Right lobe of liver (tissue), 6 donors: ENCODE measurements at regions not wholly inside any gene's neighbourhood (a gene's known extent, or its start where the extent isn't known, plus 50 kb on each side); places are given as distances from the start of the nearest gene placed in this dataset.

Experiments used
- ATAC-seq, 4 donors: fragments of 200-7000 bp; cut with Tn5 transposase; one replicate each; pipeline ENCODE4 v1.9.1; 2020; ENCODE audit warnings: mild to moderate bottlenecking in 4 of 4, moderate library complexity in 4 of 4
- DNase-seq, 3 donors: peaks; one replicate each; pipeline ENCODE4 v3.0.0-alpha.2; 2020
- H3K27ac ChIP-seq, 3 donors: fragments of 200-600 bp; one replicate each; pipeline ENCODE4 v1.8.0; 2022
- H3K27me3 ChIP-seq, 2 donors: fragments of 200-600 bp; one replicate each; pipeline ENCODE4 v1.8.0; 2022
- H3K36me3 ChIP-seq, 4 donors: fragments of 200-600 bp; sonication (generic) in 1 of 4; one replicate each; pipeline versions ENCODE4 v1.5.1 to v1.8.0; 2017 to 2022; ENCODE audit warnings: control low read depth in 1 of 4
- H3K4me1 ChIP-seq, 4 donors: fragments of 200-600 bp; sonication (generic) in 1 of 4; one replicate each; pipeline versions ENCODE4 v1.5.1 to v1.8.0; 2017 to 2022; ENCODE audit warnings: control low read depth in 1 of 4
- H3K4me3 ChIP-seq, 3 donors: fragments of 200-600 bp; one replicate each; pipeline ENCODE4 v1.8.0; 2022
- H3K9me3 ChIP-seq, 4 donors: fragments of 200-600 bp; sonication (generic) in 1 of 4; one replicate each; pipeline versions ENCODE4 v1.5.1 to v1.8.0; 2017 to 2022; ENCODE audit warnings: control low read depth in 1 of 4
- POLR2A ChIP-seq: fragments of 450-650 bp; IDR thresholded peaks from one replicate; pipeline ENCODE4 v1.6.1; 2017; ENCODE audit warnings: antibody characterized with exemption, mild to moderate bottlenecking
- WGBS: methylation state at CpG from one replicate; pipeline ENCODE4 v1.1.6; 2018; ENCODE audit warnings: low coverage, low lambda C conversion rate; ENCODE audit not compliant: insufficient coverage; ENCODE audit errors: missing lambda C conversion rate; 5-methylcytosine and 5-hydroxymethylcytosine counted together
- intact Hi-C, 2 donors: fragments of 100-400 bp; cut with DNase I; formaldehyde crosslinking; loops; one replicate each; pipeline versions ENCODE4 v1.11.2 to v1.14.1; 2022
- TF ChIP-seq, protein P1 (sequence below), 4 donors: fragments of 200-600 bp in 3 of 4; fragments of 450-650 bp in 1 of 4; IDR thresholded peaks; one replicate each; pipeline versions ENCODE4 v1.5.1 to v1.8.0; 2016 to 2022; ENCODE audit warnings: antibody characterized with exemption in 4 of 4, mild to moderate bottlenecking in 2 of 4
- donor health status: DM: no; HTN: yes; CAD: no.
- donor health status: DM: no; HTN: no; CAD: no.
- donor health status: DM: no; HTN: no; CAD: no.
- donor health status: DM: no; HTN: yes; CAD: no.
- donor health status: DM: no; HTN: yes; CAD: no.

- DNase-seq = no peak
- H3K27ac ChIP-seq = no peak overlapping the region
- no peak overlapping the region for H3K4me3 ChIP-seq
- intact Hi-C loops = no loop called here
- no peaks in the 10 kb centered on the region for H3K27me3 ChIP-seq
- no peaks in the 10 kb centered on the region for H3K9me3 ChIP-seq
- no peaks in the 10 kb centered on the region for H3K4me1 ChIP-seq
- 57% methylated on average over 3 of the region's 3 CpGs for WGBS
- H3K36me3 ChIP-seq = no peaks in the 10 kb centered on the region
- no peak for TF ChIP-seq POLR2A
- TF ChIP-seq, protein P1, sequence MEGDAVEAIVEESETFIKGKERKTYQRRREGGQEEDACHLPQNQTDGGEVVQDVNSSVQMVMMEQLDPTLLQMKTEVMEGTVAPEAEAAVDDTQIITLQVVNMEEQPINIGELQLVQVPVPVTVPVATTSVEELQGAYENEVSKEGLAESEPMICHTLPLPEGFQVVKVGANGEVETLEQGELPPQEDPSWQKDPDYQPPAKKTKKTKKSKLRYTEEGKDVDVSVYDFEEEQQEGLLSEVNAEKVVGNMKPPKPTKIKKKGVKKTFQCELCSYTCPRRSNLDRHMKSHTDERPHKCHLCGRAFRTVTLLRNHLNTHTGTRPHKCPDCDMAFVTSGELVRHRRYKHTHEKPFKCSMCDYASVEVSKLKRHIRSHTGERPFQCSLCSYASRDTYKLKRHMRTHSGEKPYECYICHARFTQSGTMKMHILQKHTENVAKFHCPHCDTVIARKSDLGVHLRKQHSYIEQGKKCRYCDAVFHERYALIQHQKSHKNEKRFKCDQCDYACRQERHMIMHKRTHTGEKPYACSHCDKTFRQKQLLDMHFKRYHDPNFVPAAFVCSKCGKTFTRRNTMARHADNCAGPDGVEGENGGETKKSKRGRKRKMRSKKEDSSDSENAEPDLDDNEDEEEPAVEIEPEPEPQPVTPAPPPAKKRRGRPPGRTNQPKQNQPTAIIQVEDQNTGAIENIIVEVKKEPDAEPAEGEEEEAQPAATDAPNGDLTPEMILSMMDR (IDR thresholded peaks at IDR 0.05) = no peak
- ATAC-seq = no peak
Observed at GRCh38 chr16:65495106-65495505, 373.2 kb upstream of the CDH11 start.

- DNase-seq (no peak), ATAC-seq (no peak)
- whole genome bisulfite sequencing = 55% methylated on average over 1 of the region's 1 CpG
- Histone ChIP-seq H3K9me3 (no peaks in the 10 kb centered on the region), H3K4me3 (no peak overlapping the region), H3K27me3 (no peaks in the 10 kb centered on the region), H3K36me3 (no peaks in the 10 kb centered on the region), H3K4me1 (no peaks in the 10 kb centered on the region), H3K27ac (no peak overlapping the region)
- TF ChIP-seq, protein P1 (IDR thresholded peaks at IDR 0.05) = no peak
- no peak for TF ChIP-seq POLR2A
- intact Hi-C loops = no loop called here
Observed at GRCh38 chr16:65494609-65495008, 372.7 kb upstream of the CDH11 start.

DNA sequence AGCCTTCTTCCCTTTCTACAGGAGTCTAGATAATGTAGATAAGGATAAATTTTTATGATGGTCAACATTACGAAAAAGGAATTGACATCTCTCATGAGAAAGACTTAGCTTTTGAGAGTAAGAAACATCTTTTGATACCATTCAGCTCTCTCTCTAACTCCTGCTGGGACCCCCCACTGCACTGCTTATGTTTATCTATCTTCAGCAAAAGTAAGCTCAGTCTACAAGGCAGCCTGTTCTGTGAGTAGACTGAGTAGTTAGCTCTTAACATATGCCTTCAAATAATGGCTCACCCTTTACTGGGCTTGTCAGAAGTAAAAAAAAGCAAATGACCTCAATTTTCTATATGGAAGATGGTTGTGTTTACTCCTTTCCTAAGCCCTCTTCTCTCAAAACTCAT lies 372.2 kb upstream of the CDH11 start:
- no peaks in the 10 kb centered on the region for H3K27me3 ChIP-seq
- ATAC-seq (no peak), DNase-seq (no peak)
- intact Hi-C loops = no loop called here
- H3K4me3 ChIP-seq = no peak overlapping the region
- no peaks in the 10 kb centered on the region for H3K36me3 ChIP-seq
- no peaks in the 10 kb centered on the region for H3K4me1 ChIP-seq
- WGBS = 38% methylated on average over 1 of the region's 1 CpG
- no peaks in the 10 kb centered on the region for H3K9me3 ChIP-seq
- TF ChIP-seq, protein P1 (IDR thresholded peaks at IDR 0.05) = no peak
- TF ChIP-seq POLR2A = no peak
- H3K27ac ChIP-seq = no peak overlapping the region

DNA sequence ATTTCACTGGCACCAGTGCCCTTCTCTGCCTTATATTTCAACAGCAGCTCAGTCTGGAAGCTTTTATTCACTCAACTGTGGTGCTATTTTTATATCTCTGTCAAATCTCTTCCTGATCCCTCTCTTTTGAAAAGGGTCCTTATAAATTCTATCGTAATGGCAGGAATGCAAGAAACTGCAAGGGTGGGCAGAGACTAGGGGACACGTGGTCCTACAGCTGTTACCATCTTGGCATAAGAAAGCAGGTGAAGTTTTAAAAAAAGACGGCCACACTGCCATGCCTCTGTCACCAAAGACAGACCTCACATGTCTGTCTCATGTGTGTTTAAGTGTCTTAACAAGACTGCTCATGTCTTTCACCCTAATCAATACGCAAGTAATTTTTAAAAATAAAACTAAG lies 368.4 kb upstream of the CDH11 start:
- DNase-seq = no peak
- H3K36me3 ChIP-seq = no peaks in the 10 kb centered on the region
- 45% methylated on average over 4 of the region's 4 CpGs for WGBS
- no peak overlapping the region for H3K27ac ChIP-seq
- TF ChIP-seq, protein P1 (IDR thresholded peaks at IDR 0.05) = no peak
- no peak for TF ChIP-seq POLR2A
- no peaks in the 10 kb centered on the region for H3K9me3 ChIP-seq
- no peak overlapping the region for H3K4me3 ChIP-seq
- H3K27me3 ChIP-seq = no peaks in the 10 kb centered on the region
- no peaks in the 10 kb centered on the region for H3K4me1 ChIP-seq
- no peak for ATAC-seq
- intact Hi-C loops = no loop called here

DNA sequence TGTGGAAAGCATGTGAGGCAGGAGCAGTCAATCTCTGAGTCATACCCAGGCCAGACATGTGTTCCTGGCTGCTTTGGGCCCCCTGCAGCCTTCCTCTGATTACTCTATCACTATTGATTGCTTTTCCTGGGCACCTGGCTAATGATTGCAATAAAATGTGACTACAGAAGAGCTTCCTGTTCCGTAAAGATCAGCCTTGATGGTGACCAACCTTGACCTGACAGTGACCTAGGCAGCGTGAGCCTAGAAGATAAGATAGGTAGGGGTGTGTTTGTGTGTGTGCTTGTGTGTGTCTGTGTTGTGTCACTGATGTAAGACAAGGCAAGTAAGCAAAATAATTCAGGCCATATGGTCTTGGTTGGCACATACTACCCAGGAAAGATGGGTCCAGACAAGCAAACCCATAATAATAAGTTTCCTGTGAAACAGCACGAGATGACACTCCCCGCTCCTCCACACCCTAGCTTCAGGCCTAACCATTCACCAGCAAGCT lies 367.7 kb upstream of the CDH11 start:
- intact Hi-C loops = no loop called here
- Histone ChIP-seq H3K4me3 (no peak overlapping the region), H3K27ac (no peak overlapping the region), H3K27me3 (no peaks in the 10 kb centered on the region), H3K9me3 (no peaks in the 10 kb centered on the region), H3K4me1 (no peaks in the 10 kb centered on the region), H3K36me3 (no peaks in the 10 kb centered on the region)
- TF ChIP-seq, protein P1 (IDR thresholded peaks at IDR 0.05) = no peak
- TF ChIP-seq POLR2A = no peak
- DNase-seq (no peak), ATAC-seq (no peak)
- WGBS = 35% methylated on average over 4 of the region's 4 CpGs
